Right lobe of liver (tissue), 4 donors: ENCODE measurements at regions not wholly inside any gene's neighbourhood (a gene's known extent, or its start where the extent isn't known, plus 50 kb on each side); places are given as distances from the start of the nearest gene placed in this dataset.

Experiments used
- POLR2A ChIP-seq: fragments of 450-650 bp; IDR thresholded peaks from one replicate; pipeline ENCODE4 v1.6.1; 2017; ENCODE audit warnings: antibody characterized with exemption, mild to moderate bottlenecking
- TF ChIP-seq, protein P1 (sequence below), 4 donors: fragments of 200-600 bp in 3 of 4; fragments of 450-650 bp in 1 of 4; IDR thresholded peaks; one replicate each; pipeline versions ENCODE4 v1.5.1 to v1.8.0; 2016 to 2022; ENCODE audit warnings: antibody characterized with exemption in 4 of 4, mild to moderate bottlenecking in 2 of 4
- donor health status: DM: no; HTN: no; CAD: no.
- donor health status: DM: no; HTN: no; CAD: no.
- donor health status: DM: no; HTN: yes; CAD: no.

DNA sequence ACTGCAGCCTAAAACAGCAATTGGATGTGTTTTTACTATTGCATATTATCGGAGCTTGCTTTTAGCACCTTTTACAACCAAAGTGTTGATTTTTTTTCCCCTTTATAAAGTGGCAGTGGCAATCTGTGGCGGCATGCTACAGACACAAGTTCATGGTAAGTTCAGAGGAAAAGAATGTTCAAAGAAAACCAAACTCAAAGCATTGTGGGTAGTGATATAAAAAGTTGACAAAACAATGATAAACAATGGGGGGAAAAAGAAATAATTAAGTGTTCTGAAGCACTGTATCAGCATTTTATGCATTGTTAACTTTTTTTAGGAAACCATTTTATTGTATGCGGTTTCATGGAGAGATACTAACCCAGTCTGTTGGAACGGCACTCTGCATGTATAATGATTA lies 492.0 kb upstream of the SOX5 start:
- TF ChIP-seq, protein P1, sequence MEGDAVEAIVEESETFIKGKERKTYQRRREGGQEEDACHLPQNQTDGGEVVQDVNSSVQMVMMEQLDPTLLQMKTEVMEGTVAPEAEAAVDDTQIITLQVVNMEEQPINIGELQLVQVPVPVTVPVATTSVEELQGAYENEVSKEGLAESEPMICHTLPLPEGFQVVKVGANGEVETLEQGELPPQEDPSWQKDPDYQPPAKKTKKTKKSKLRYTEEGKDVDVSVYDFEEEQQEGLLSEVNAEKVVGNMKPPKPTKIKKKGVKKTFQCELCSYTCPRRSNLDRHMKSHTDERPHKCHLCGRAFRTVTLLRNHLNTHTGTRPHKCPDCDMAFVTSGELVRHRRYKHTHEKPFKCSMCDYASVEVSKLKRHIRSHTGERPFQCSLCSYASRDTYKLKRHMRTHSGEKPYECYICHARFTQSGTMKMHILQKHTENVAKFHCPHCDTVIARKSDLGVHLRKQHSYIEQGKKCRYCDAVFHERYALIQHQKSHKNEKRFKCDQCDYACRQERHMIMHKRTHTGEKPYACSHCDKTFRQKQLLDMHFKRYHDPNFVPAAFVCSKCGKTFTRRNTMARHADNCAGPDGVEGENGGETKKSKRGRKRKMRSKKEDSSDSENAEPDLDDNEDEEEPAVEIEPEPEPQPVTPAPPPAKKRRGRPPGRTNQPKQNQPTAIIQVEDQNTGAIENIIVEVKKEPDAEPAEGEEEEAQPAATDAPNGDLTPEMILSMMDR (IDR thresholded peaks at IDR 0.05), result no peak
- TF ChIP-seq POLR2A, result no peak
